ENCODE measurements at regions not wholly inside any gene's neighbourhood (a gene's known extent, or its start where the extent isn't known, plus 50 kb on each side); places are given as distances from the start of the nearest gene placed in this dataset.
"Not testable (repeated sequence)": the region's sequence is repeated elsewhere in the genome, so short reads cannot be mapped to it uniquely, and the experiment has no call there.

GRCh38 chr5:117380316-117380715, 805.7 kb upstream of the SEMA6A start:
- no peak overlapping the region for H3K4me3 ChIP-seq (ENCODE audit: low read depth, low read length)
- TF ChIP-seq CTCF (IDR thresholded peaks at IDR 0.05; ENCODE audit: insufficient read depth, low read depth, low read length): no peak
- no peak for DNase-seq (ENCODE audit: low read depth)

GRCh38 chr5:117379521-117379920, 804.9 kb upstream of the SEMA6A start:
- H3K4me3 ChIP-seq (ENCODE audit: low read depth, low read length): no peak overlapping the region
- no peak for DNase-seq (ENCODE audit: low read depth)
- TF ChIP-seq CTCF (IDR thresholded peaks at IDR 0.05; ENCODE audit: insufficient read depth, low read depth, low read length): no peak

GRCh38 chr5:117376748-117377147, 802.1 kb upstream of the SEMA6A start:
- TF ChIP-seq CTCF (IDR thresholded peaks at IDR 0.05; ENCODE audit: insufficient read depth, low read depth, low read length): no peak
- no peak for DNase-seq (ENCODE audit: low read depth)
- H3K4me3 ChIP-seq (ENCODE audit: low read depth, low read length): no peak overlapping the region

- no peak for TF ChIP-seq CTCF (IDR thresholded peaks at IDR 0.05; ENCODE audit: insufficient read depth, low read depth, low read length)
- no peak overlapping the region for H3K4me3 ChIP-seq (ENCODE audit: low read depth, low read length)
Measured at GRCh38 chr5:117359895-117360294, 785.3 kb upstream of the SEMA6A start.

GRCh38 chr5:117357886-117358285, 783.3 kb upstream of the SEMA6A start:
- no peak overlapping the region for H3K4me3 ChIP-seq (ENCODE audit: low read depth, low read length)
- DNase-seq (ENCODE audit: low read depth): no peak
- TF ChIP-seq CTCF (IDR thresholded peaks at IDR 0.05; ENCODE audit: insufficient read depth, low read depth, low read length): no peak

More at GRCh38 chr5:117359895-117360294, 785.3 kb upstream of the SEMA6A start:
- no peak for DNase-seq (ENCODE audit: low read depth)

GRCh38 chr5:117347280-117347679, 772.7 kb upstream of the SEMA6A start:
- TF ChIP-seq CTCF (IDR thresholded peaks at IDR 0.05; ENCODE audit: insufficient read depth, low read depth, low read length): no peak
- no peak for DNase-seq (ENCODE audit: low read depth)

GRCh38 chr5:117343726-117344125, 769.1 kb upstream of the SEMA6A start:
- not testable (repeated sequence) for H3K4me3 ChIP-seq (ENCODE audit: low read depth, low read length); DNase-seq (ENCODE audit: low read depth)

More at GRCh38 chr5:117347280-117347679, 772.7 kb upstream of the SEMA6A start:
- H3K4me3 ChIP-seq (ENCODE audit: low read depth, low read length): no peak overlapping the region
